ENCODE measurements at regions not wholly inside any gene's neighbourhood (a gene's known extent, or its start where the extent isn't known, plus 50 kb on each side); places are given as distances from the start of the nearest gene placed in this dataset.

- TF ChIP-seq, protein P1, sequence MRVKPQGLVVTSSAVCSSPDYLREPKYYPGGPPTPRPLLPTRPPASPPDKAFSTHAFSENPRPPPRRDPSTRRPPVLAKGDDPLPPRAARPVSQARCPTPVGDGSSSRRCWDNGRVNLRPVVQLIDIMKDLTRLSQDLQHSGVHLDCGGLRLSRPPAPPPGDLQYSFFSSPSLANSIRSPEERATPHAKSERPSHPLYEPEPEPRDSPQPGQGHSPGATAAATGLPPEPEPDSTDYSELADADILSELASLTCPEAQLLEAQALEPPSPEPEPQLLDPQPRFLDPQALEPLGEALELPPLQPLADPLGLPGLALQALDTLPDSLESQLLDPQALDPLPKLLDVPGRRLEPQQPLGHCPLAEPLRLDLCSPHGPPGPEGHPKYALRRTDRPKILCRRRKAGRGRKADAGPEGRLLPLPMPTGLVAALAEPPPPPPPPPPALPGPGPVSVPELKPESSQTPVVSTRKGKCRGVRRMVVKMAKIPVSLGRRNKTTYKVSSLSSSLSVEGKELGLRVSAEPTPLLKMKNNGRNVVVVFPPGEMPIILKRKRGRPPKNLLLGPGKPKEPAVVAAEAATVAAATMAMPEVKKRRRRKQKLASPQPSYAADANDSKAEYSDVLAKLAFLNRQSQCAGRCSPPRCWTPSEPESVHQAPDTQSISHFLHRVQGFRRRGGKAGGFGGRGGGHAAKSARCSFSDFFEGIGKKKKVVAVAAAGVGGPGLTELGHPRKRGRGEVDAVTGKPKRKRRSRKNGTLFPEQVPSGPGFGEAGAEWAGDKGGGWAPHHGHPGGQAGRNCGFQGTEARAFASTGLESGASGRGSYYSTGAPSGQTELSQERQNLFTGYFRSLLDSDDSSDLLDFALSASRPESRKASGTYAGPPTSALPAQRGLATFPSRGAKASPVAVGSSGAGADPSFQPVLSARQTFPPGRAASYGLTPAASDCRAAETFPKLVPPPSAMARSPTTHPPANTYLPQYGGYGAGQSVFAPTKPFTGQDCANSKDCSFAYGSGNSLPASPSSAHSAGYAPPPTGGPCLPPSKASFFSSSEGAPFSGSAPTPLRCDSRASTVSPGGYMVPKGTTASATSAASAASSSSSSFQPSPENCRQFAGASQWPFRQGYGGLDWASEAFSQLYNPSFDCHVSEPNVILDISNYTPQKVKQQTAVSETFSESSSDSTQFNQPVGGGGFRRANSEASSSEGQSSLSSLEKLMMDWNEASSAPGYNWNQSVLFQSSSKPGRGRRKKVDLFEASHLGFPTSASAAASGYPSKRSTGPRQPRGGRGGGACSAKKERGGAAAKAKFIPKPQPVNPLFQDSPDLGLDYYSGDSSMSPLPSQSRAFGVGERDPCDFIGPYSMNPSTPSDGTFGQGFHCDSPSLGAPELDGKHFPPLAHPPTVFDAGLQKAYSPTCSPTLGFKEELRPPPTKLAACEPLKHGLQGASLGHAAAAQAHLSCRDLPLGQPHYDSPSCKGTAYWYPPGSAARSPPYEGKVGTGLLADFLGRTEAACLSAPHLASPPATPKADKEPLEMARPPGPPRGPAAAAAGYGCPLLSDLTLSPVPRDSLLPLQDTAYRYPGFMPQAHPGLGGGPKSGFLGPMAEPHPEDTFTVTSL (CRISPR knock-in tag; IDR thresholded peaks at IDR 0.05; ENCODE audit: borderline replicate concordance): no peak
- TF ChIP-seq BCL6 (CRISPR knock-in tag; IDR thresholded peaks at IDR 0.05) (no peak), ZNF709 (CRISPR knock-in tag; IDR thresholded peaks at IDR 0.05) (no peak), GPBP1L1 (CRISPR knock-in tag; IDR thresholded peaks at IDR 0.05) (no peak), ZNF616 (CRISPR knock-in tag; IDR thresholded peaks at IDR 0.05; ENCODE audit: low read depth) (no peak), KMT2A (CRISPR knock-in tag; IDR thresholded peaks at IDR 0.05) (no peak), IKZF1 (IDR thresholded peaks at IDR 0.05) (no peak)
These were observed 188.5 kb downstream of the LACC1 start (continued) for GRCh38 chr13:44068169-44068568.

DNA sequence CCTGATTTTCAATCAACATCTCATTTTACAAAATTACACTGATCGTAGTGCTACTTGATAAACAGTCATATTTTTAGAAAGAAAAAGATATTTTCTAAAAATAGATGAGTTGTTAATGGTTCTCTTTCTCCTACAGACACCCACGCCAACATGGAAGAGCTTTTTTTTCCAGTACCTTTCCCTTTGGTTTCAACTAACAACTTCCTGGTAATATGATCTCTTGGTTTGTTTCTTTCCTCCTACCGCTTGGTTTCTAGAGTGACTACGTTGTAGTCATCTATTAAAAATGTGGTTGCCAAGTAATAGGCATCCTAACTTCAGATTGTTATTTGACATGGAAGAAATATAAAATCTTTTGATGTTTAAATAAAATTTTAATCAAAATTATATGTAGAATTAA is 189.0 kb downstream of the LACC1 start:
- TF ChIP-seq JUN (CRISPR knock-in tag; IDR thresholded peaks at IDR 0.05) (no peak), ZNF138 (CRISPR knock-in tag; IDR thresholded peaks at IDR 0.05; ENCODE audit: low read depth) (no peak), ZNF33B (CRISPR knock-in tag; IDR thresholded peaks at IDR 0.05) (no peak), MBD4 (IDR thresholded peaks at IDR 0.05; ENCODE audit: borderline replicate concordance, low read length) (no peak), GPBP1L1 (CRISPR knock-in tag; IDR thresholded peaks at IDR 0.05) (no peak), ZNF232 (CRISPR knock-in tag; IDR thresholded peaks at IDR 0.05; ENCODE audit: borderline replicate concordance) (no peak), ADNP (CRISPR knock-in tag; IDR thresholded peaks at IDR 0.05) (no peak), ZNF569 (CRISPR knock-in tag; IDR thresholded peaks at IDR 0.05; ENCODE audit: borderline replicate concordance) (no peak), ZFP36 (IDR thresholded peaks at IDR 0.05; ENCODE audit: borderline replicate concordance, low read depth, low read length, partially characterized antibody) (no peak), ZSCAN25 (CRISPR knock-in tag; IDR thresholded peaks at IDR 0.05) (no peak)
- TF ChIP-seq, protein P2, sequence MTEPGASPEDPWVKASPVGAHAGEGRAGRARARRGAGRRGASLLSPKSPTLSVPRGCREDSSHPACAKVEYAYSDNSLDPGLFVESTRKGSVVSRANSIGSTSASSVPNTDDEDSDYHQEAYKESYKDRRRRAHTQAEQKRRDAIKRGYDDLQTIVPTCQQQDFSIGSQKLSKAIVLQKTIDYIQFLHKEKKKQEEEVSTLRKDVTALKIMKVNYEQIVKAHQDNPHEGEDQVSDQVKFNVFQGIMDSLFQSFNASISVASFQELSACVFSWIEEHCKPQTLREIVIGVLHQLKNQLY (CRISPR knock-in tag; IDR thresholded peaks at IDR 0.05): no peak
- no peak for FAIRE-seq
- Histone ChIP-seq H3K4me2 (ENCODE audit: low read depth, low read length) (no peak overlapping the region), H3K9ac (ENCODE audit: insufficient read depth, low read depth, low read length) (no peak overlapping the region), H2AFZ (ENCODE audit: low read length) (no peak overlapping the region), H3K27ac (ENCODE audit: extremely low read length, insufficient read depth, low read length) (no peak overlapping the region), H4K20me1 (ENCODE audit: insufficient read depth, low read length) (no peaks in the 10 kb centered on the region), H3K9me3 (ENCODE audit: low read length) (peaks cover 5% of the 10 kb centered on the region; the same call in 1 of the 2 replicates), H3K4me3 (replicated peaks in 1 of 3; ENCODE audit: insufficient read depth in 1 of 3, low read depth in 2 of 3, low read length in 3 of 3) (no peak overlapping the region), H3K4me1 (ENCODE audit: insufficient read depth, low read length) (peaks cover 7% of the 10 kb centered on the region), H3K79me2 (ENCODE audit: insufficient read depth, low read length) (no peaks in the 10 kb centered on the region), H3K36me3 (replicated peaks in 1 of 2; ENCODE audit: control insufficient read depth in 1 of 2, insufficient read depth in 2 of 2, low read length in 2 of 2) (no peaks in the 10 kb centered on the region), H3K27me3 (ENCODE audit: control insufficient read depth in 1 of 2, insufficient read depth in 2 of 2, low read length in 2 of 2) (no peaks in the 10 kb centered on the region)
- DNase-seq (ENCODE audit: low spot score): no peak
- in situ Hi-C loops (cut with HindIII; ENCODE audit: extremely low pct_ligation_motif_present, low pct_unique_long_range_greater_than_20kb) (no loop called here), intact Hi-C loops (cut with micrococcal nuclease; ENCODE audit: unreplicated experiment) (no loop called here)
- no peak for ATAC-seq
- ChIA-PET POLR2A (no interaction called here), CTCF (ENCODE audit: low intra/inter-chr PET ratio, low total read pairs) (no interaction called here)
- no TSS peak for BruUV-seq (replicated peaks)
- WGBS (ENCODE audit: low lambda C conversion rate): 59% methylated on average over 4 of the region's 4 CpGs
